Neural cell (in vitro differentiated cells): ENCODE measurements at regions not wholly inside any gene's neighbourhood (a gene's known extent, or its start where the extent isn't known, plus 50 kb on each side); places are given as distances from the start of the nearest gene placed in this dataset.

Source experiments
- EZH2 ChIP-seq: fragments of 200-600, 300-800 bp; shearing (Covaris generic), sonication (generic); IDR thresholded peaks from 2 replicates; pipeline ENCODE4 v1.6.1; 2014; ENCODE audit warnings: antibody characterized with exemption, low read length, borderline replicate concordance, mild to moderate bottlenecking; ENCODE audit not compliant: insufficient read depth, poor library complexity, severe bottlenecking
- MXI1 ChIP-seq: fragments of 450-650 bp; conservative IDR thresholded peaks from 2 replicates; pipeline ENCODE4 v1.6.1; 2014; ENCODE audit warnings: antibody characterized with exemption, mild to moderate bottlenecking; ENCODE audit not compliant: poor library complexity, severe bottlenecking
- POLR2AphosphoS5 ChIP-seq: IDR thresholded peaks from 2 replicates; pipeline ENCODE4 v1.6.1; 2012
- RAD21 ChIP-seq: fragments of 450-650 bp; conservative IDR thresholded peaks from 2 replicates; pipeline ENCODE4 v1.6.1; 2014; ENCODE audit warnings: antibody characterized with exemption, mild to moderate bottlenecking, moderate library complexity
- SMC3 ChIP-seq: fragments of 450-650 bp; conservative IDR thresholded peaks from 2 replicates; pipeline ENCODE4 v1.6.1; 2014; ENCODE audit warnings: antibody characterized with exemption, mild to moderate bottlenecking, moderate library complexity; ENCODE audit not compliant: poor library complexity
- TAF1 ChIP-seq: IDR thresholded peaks from 2 replicates; pipeline ENCODE4 v1.6.1; 2012; ENCODE audit warnings: low read depth
- TF ChIP-seq, protein P1 (sequence below): fragments of 450-650 bp; IDR thresholded peaks from 2 replicates; pipeline ENCODE4 v1.5.1; 2014; ENCODE audit warnings: antibody characterized with exemption, mild to moderate bottlenecking, moderate library complexity; ENCODE audit not compliant: poor library complexity, severe bottlenecking

DNA sequence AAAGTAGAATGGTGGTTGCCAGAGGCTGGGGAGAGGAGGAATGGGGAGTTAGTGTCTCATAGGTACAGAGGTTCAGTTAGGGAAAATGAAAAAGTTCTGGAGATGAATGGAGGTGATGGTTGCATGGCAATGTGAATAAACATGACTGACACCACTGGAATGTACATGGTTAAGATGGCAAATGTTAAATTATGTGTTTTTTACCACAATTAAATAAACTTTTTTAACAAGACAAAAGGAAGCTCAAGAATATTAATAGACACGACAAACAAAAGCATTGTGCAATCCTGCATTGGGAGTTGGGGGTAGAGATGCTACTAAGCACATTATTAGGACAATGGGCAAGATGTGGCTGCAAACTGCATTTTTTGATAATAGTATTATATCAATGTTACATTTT, 147.7 kb downstream of the TWIST2 start:
- TF ChIP-seq, protein P1, sequence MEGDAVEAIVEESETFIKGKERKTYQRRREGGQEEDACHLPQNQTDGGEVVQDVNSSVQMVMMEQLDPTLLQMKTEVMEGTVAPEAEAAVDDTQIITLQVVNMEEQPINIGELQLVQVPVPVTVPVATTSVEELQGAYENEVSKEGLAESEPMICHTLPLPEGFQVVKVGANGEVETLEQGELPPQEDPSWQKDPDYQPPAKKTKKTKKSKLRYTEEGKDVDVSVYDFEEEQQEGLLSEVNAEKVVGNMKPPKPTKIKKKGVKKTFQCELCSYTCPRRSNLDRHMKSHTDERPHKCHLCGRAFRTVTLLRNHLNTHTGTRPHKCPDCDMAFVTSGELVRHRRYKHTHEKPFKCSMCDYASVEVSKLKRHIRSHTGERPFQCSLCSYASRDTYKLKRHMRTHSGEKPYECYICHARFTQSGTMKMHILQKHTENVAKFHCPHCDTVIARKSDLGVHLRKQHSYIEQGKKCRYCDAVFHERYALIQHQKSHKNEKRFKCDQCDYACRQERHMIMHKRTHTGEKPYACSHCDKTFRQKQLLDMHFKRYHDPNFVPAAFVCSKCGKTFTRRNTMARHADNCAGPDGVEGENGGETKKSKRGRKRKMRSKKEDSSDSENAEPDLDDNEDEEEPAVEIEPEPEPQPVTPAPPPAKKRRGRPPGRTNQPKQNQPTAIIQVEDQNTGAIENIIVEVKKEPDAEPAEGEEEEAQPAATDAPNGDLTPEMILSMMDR, result no peak
- no peak for TF ChIP-seq MXI1
- TF ChIP-seq TAF1, result no peak
- TF ChIP-seq POLR2AphosphoS5, result no peak
- no peak for TF ChIP-seq EZH2
- TF ChIP-seq SMC3, result no peak
- TF ChIP-seq RAD21, result no peak
